NCI-H2107 treated with DMSO at 0.1 percent for 48 hours (cell line): ENCODE measurements at regions not wholly inside any gene's neighbourhood (a gene's known extent, or its start where the extent isn't known, plus 50 kb on each side); places are given as distances from the start of the nearest gene placed in this dataset.

Experiments
- DNase-seq: peaks from one replicate; lab custom pipeline; 2025; ENCODE audit not compliant: unreplicated experiment; lab: John Stamatoyannopoulos, UW

GRCh38 chrX:40171513-40172400 is 74.0 kb upstream of the BCOR start:
- no peak for DNase-seq

GRCh38 chrX:40170830-40171512 is 73.2 kb upstream of the BCOR start:
- no peak for DNase-seq

- DNase-seq = peak; percentile 53
Observed at GRCh38 chrX:40169193-40170101, 71.7 kb upstream of the BCOR start.

GRCh38 chrX:40168480-40169011 is 70.8 kb upstream of the BCOR start:
- DNase-seq = no peak

GRCh38 chrX:40167850-40168479 is 70.2 kb upstream of the BCOR start:
- DNase-seq = no peak

GRCh38 chrX:40167233-40167849 is 69.6 kb upstream of the BCOR start:
- DNase-seq = no peak

- DNase-seq = no peak
Observed at GRCh38 chrX:40166582-40166981, 68.8 kb upstream of the BCOR start.

- DNase-seq = no peak
Observed at GRCh38 chrX:40165861-40166260, 68.1 kb upstream of the BCOR start.

GRCh38 chrX:40165206-40165605 is 67.4 kb upstream of the BCOR start:
- no peak for DNase-seq

- no peak for DNase-seq
Observed at GRCh38 chrX:40164751-40165150, 67.0 kb upstream of the BCOR start.

GRCh38 chrX:40158036-40158706 is 60.4 kb upstream of the BCOR start:
- no peak for DNase-seq

GRCh38 chrX:40157228-40158035 is 59.7 kb upstream of the BCOR start:
- DNase-seq = no peak

- DNase-seq = no peak
Observed at GRCh38 chrX:40156470-40157227, 58.9 kb upstream of the BCOR start.

GRCh38 chrX:40155589-40156469 is 58.1 kb upstream of the BCOR start:
- no peak for DNase-seq

GRCh38 chrX:40154853-40155588 is 57.3 kb upstream of the BCOR start:
- no peak for DNase-seq

- peak; percentile 85 for DNase-seq
Observed at GRCh38 chrX:40154250-40154852, 56.6 kb upstream of the BCOR start.
